ENCODE measurements at regions not wholly inside any gene's neighbourhood (a gene's known extent, or its start where the extent isn't known, plus 50 kb on each side); places are given as distances from the start of the nearest gene placed in this dataset.

GRCh38 chr9:91102269-91102668, 259.4 kb downstream of the AUH start:
- no peak for DNase-seq

- DNase-seq: no peak
These were observed 257.8 kb downstream of the AUH start for GRCh38 chr9:91103931-91104330.

DNA sequence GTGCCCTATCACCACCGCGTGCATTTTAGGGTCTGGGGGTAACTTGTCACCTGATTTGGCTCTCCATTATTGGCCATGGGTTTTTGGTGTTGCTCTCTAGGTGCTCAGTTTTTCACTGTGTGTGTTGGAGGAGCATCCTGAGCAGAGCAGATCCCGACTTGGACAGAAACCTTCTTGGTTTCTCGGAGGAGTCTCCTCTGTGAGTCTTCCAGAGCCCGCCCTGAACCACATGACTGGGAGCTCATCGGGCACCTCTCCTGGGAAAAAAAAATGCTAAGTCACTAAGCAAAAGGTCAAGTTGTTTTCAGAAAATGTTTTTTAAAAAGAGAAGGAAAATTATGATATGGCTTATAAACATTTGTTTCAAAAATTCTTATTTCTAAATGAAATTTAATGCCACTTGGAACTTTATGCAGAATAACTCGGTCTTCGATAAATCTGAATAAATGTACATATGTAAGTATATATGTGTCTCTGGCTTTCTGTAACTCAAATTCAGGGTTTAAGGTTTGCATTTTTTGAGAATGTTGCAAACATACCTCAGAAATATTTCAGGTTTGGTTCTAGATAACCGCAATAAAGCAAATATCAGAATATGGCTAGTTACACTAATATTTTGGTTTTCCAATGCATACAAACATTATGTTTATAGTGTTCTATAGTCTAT, 255.2 kb downstream of the AUH start:
- DNase-seq: no peak

DNA sequence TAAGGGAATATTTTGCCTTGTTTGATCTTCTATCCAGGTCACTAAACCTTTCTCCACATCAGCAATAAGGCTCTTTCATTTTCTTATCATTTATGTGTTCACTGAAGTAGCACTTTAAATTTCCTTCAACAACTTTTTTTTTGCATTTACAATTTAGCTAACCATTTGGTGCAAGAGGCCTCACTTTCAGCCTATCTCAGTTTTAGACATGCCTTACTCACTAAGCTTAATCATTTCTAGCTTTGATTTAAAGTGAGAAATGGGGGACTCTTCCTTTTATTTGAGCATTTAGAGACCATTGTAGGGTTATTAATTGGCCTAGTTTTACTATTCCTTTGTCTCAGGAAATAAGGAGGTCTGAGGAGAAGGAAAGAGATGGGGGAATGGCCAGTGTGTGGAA, 250.5 kb downstream of the AUH start:
- DNase-seq: peak; percentile 11

DNA sequence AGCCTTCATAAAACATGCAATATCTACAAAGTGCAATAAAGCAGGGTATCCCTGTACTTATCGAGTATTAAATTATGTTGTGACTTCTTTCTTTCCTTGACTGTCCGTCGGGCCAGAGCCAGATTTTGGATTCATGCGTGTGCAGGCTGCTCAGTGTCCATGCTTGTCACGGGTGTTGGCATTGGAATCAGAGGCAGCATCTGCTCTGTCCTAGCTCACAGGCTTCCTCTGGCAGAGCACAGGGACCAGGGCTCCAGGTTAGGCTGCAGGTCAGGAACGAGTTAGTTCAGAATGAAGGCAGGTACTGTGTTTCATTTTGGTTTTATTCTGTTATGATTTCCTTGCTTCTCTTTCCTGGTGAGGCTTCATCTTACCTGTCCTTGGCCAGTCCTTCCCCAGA, 249.8 kb downstream of the AUH start:
- DNase-seq: no peak

- DNase-seq: no peak
These were observed 248.7 kb downstream of the AUH start for GRCh38 chr9:91113016-91113415.

DNA sequence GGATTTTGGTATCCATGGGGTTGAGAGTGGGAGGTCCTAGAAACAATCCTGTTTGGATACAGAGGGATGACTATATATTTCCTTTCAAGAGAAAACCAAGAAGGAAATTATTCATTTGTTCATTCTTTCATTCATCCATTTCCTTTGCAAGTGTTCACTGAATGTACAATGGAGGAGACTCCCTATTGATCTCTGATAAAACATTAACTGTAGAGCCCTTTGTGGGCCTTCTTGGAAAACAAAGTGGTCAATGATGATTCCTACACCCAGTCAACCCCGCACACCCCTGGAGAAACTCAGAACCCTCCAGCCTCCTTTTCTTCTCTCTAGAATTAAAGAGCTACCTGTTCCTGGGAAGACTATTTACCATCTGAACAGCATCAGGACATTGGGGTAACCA, 247.3 kb downstream of the AUH start:
- no peak for DNase-seq

- DNase-seq: no peak
These were observed 245.5 kb downstream of the AUH start for GRCh38 chr9:91116211-91116610.

DNA sequence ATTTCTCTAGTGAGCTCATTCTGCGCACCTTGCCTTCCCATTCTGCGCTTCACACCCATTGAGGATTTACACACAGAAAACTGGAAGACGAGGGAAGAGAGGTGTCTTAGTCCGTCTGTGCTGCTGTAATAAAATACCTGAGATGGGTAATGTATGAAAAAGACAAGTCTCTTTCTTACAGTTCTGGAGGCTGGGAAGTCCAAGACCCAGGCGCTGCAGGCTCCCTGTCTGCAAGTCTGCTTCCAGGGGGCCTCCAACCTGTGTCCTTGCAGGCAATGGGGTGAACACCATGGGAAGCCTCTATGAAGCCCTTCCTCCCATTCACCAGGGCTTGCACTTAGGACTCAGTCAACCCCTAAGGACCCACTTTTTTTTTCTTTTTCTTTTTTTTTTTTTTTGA, 245.0 kb downstream of the AUH start:
- DNase-seq: no peak

DNA sequence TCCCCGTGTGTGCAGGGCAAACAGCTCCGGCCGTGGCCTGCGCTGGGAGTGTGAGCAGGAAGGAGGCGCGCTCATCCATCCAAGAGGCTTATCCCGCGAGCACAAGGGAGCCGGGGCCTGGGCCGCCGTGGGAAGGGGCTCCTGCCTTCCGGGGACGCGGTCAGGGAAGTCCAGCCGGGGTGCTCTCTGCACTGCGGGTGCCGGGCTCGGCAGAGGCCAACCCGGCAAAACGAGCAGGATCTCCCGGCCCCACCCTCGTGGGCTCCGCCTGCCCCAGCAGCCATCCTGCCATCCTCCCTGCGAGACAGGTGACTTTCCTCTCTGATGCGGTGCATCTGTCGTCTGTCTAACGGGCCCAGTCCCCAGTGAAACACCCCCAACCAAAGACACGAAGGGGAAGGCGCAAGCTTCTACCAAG, 244.2 kb downstream of the AUH start:
- no peak for DNase-seq

DNA sequence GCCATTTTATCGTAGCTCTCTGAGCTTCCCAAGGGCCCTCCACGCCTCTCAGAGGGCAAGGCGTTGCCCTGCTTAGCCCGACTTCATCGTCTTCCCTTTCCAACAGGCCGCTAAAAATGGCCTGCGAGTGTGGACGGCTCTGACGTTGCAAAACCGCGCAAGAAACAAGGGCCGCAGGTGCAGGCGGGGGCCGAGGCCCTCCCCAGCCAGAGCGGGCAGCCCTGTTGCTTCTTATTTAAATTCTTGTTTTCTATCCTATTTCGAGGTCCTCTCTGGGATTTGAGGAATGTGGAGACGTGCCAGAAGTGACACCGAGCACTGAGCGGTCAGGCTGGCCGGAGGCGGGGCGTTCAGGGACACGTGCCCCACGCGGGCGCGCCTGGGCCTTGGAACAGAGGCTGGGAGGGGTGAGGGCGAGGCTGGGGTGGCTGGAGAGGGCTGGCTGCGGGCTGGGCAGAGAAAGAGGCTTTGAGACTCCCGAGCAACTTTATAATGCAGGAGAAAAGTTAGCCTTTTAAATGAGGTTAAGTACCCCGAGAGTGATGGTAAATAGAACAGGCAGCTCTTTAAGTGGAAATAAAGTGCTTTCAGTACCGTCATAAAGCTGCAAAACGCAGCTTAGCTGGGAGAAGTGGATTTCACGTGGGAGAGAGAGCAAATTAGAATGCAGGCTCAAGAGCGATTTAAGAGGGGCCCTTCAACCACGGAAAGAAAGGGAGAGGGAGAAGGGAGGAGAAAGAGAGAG, 243.6 kb downstream of the AUH start:
- no peak for DNase-seq

GRCh38 chr9:91118704-91119025, 243.1 kb downstream of the AUH start:
- DNase-seq: no peak

GRCh38 chr9:91119142-91119541, 242.6 kb downstream of the AUH start:
- DNase-seq: no peak

GRCh38 chr9:91119679-91120078, 242.0 kb downstream of the AUH start:
- DNase-seq: no peak

DNA sequence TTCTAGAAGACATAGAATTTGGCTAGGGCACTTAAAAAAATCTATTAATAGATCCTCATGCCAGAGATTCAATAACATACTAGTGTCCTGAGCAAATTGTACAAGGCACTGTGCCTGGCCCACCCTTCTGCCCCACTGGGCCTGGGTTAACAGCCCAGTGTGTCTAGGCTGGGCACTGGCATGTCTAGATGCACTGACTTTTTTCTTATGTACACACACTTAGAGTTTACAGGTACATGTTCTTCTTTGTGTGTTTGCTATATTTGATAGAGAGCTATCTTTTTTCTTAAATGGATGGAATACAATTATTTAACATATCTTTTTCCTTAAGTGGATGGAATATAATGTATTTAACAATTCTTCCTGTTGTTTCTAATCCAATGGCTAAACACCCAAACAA, 241.5 kb downstream of the AUH start:
- DNase-seq: no peak

DNA sequence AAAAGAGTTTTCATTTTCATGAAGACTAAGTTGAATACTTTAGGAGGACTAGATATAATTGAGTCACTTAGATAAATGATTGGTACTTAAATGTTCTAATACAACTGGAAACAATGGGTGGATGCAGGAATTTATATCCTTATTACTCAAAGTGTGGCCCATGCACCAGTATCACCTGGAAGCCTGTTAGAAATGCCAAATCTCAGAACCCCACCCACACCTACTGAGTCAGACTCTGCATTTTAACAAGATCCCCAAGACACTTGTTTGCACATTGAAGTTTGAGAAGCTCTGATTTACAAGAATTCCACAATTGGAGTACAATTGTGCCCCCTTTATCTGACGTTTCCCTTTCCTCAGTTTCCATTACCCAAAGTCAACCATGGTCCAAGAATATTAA, 239.0 kb downstream of the AUH start:
- no peak for DNase-seq

DNA sequence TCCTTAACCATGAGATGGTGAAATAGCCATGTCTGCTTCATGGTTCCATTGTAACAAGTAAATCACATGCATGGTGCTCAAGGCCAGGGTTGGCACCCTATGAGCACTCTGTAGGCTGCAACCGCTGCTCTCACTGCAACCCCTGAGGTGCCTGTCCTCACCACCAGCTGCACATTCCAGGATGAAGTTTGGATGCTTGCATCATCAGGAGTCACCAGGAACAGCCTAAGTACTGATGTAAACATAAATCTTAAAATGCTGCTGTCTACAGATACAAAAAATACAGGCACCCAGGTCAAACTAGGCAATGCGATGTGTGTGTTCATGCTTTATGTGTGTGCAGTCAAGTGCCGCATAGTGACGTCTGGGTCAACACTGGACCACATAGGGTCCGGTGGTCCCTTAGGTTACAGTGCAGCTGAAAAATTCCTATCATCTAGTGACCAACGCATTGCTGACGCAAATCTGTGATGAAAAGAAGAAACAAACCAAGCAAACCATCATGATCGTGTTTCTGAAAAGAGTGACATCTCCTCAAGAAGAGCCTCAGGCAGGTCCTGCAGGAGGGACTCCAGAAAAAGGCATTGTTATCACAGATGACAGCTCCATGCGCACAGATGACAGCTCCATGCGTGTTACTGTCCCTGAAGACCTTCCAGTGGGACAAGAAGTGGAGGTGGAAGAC, 234.8 kb downstream of the AUH start:
- DNase-seq: no peak

DNA sequence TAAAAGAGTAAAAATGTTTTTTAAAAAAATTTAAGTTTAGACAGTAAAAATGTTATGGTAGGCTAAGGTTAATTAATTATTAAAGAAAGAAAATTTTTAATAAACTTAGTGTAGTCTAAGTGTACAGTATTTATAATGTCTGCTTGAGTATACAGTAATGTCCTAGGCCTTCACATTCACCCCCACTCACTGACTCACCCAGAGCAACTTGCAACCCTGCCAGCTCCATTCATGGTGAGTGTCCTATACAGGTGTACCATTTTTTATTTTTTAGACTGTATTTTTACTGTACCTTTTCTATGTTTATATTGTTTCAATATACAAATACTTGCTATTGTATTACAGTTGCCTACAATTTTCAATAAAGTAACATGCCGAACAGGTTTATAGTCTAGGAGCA, 234.1 kb downstream of the AUH start:
- DNase-seq: no peak

DNA sequence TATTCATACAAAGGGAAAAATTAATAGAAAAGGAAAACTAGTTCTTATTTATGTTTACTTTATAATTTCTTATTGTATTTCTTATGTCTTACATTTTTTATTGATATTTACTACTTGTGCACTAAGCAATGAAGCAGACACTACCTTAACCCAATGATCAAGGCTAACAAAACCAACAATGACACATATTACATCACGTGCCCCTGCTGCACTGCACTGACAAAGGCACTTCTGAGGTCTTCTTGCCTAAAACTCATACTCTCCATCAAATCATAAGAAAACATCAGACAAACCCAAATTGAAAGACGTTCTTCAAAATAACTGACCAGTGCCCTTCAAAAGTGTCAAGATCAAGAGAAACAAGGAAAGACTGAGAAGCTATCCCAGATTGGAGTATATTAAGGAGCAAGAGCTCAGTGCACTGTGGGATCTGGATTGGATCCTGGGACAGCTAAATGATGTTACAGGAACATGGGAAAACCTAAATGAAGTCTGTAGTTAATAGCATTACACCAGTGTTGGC, 230.9 kb downstream of the AUH start:
- DNase-seq: peak; percentile 33

GRCh38 chr9:91131433-91131839, 230.3 kb downstream of the AUH start:
- peak; percentile 96 for DNase-seq

- no peak for DNase-seq
These were observed 229.1 kb downstream of the AUH start for GRCh38 chr9:91132576-91133073.

GRCh38 chr9:91134608-91135007, 227.1 kb downstream of the AUH start:
- DNase-seq: no peak

DNA sequence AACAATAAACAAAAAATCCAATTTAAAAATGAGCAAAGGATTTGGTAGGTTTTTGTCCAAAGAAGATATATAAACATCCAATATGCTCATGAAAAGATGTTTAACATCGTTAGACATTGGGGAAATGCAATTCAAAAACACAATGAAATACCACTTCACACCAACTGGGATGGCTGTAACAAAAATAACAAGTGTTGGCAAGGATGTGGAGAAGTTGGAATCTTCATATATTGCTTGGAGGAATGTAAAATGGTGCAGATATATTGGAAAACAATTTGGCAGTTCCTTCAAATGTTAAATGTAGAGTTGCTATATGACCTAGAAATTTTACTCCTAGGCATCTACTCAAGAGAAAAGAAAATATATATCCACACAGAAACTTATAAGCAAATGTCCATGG, 224.3 kb downstream of the AUH start:
- DNase-seq: no peak

- no peak for DNase-seq
These were observed 223.0 kb downstream of the AUH start for GRCh38 chr9:91138760-91139159.

All from activated CD4-positive, alpha-beta T cell treated with anti-CD3 and anti-CD28 coated beads, Interleukin-2, amount 50 U/mL, for 16 hours (primary cell).